ENCODE measurements at regions not wholly inside any gene's neighbourhood (a gene's known extent, or its start where the extent isn't known, plus 50 kb on each side); places are given as distances from the start of the nearest gene placed in this dataset.

DNA sequence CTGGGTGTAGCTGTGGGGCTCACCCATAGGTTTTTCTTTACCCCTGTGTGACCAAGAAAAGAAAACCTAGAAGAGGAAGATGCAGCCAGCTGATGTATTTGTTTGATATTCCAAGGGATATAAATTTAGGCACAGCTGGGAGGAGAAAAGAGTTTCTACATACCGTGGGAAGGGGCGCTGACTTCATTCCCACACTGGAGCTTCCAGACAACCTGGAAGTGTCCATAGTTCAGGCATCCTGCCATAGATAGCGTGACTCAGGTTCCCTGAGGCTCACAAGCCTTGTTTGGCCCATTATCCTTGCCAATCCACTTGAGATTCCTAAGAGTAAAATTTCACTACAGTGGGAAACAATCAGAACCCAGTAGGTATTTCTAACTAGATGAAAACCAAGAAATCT, 371.7 kb upstream of the NRP1 start:
- TF ChIP-seq POLR2AphosphoS5 (IDR thresholded peaks at IDR 0.05; ENCODE audit: insufficient read depth in 1 of 2, low read depth in 1 of 2): no peak
- TF ChIP-seq, protein P1, sequence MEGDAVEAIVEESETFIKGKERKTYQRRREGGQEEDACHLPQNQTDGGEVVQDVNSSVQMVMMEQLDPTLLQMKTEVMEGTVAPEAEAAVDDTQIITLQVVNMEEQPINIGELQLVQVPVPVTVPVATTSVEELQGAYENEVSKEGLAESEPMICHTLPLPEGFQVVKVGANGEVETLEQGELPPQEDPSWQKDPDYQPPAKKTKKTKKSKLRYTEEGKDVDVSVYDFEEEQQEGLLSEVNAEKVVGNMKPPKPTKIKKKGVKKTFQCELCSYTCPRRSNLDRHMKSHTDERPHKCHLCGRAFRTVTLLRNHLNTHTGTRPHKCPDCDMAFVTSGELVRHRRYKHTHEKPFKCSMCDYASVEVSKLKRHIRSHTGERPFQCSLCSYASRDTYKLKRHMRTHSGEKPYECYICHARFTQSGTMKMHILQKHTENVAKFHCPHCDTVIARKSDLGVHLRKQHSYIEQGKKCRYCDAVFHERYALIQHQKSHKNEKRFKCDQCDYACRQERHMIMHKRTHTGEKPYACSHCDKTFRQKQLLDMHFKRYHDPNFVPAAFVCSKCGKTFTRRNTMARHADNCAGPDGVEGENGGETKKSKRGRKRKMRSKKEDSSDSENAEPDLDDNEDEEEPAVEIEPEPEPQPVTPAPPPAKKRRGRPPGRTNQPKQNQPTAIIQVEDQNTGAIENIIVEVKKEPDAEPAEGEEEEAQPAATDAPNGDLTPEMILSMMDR (IDR thresholded peaks at IDR 0.05): no peak
- TF ChIP-seq POLR2A (IDR thresholded peaks at IDR 0.05): no peak
